ENCODE measurements at regions not wholly inside any gene's neighbourhood (a gene's known extent, or its start where the extent isn't known, plus 50 kb on each side); places are given as distances from the start of the nearest gene placed in this dataset.

DNA sequence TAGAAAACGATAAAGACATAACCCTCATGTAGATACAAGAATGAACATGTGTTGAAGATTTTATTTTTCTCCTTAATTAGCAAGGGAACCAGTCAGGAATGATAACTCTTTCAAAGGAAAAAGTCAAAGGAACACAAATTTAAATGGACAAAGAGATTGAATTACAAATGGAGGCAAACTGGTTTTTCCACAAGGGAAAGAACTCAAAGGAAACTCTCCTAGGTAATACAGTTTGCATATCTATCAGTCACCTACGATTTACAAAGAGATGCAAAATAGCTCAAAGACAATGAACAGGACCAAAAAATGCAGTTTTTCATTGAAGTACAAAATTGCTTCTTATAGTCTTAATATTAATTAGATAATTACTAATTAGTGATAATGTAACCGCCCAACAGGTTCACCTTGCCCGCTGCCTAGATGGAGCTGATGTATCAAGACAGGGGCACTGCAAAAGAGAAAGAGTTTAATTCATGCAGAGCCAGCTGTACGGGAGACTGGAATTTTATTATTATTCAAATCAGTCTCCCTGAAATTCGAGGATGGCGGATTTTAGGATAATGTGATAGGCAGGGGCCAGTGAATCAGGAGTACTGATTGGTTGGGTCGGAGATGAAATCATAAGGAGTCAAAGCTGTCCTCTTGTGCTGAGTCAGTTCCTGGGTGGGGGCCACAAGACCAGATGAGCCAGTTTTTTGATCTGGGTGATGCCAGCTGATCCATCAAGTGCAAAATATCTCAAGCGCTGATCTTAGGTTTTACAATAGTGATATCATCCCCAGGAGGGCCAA is 151.0 kb downstream of the TMEM17 start:
- TF ChIP-seq JUND (IDR thresholded peaks at IDR 0.05) (no peak), CTCF (IDR thresholded peaks at IDR 0.05 in 2 of 3, conservative IDR thresholded peaks at IDR 0.05 in 1 of 3; ENCODE audit: borderline replicate concordance in 1 of 3, insufficient read depth in 1 of 3, low read depth in 2 of 3, low read length in 2 of 3) (no peak), EZH2 (IDR thresholded peaks at IDR 0.05) (no peak), POLR2A (IDR thresholded peaks at IDR 0.05; ENCODE audit: borderline replicate concordance, extremely low read depth, insufficient read depth, insufficient read length) (no peak), ZNF274 (IDR thresholded peaks at IDR 0.05; ENCODE audit: low read depth, low read length) (no peak), YY1 (IDR thresholded peaks at IDR 0.05; ENCODE audit: extremely low read depth, insufficient replicate concordance, low read depth, low read length) (no peak), SIN3A (IDR thresholded peaks at IDR 0.05; ENCODE audit: low read depth) (no peak), ATF3 (IDR thresholded peaks at IDR 0.05) (no peak)

Measured in HCT116 (cell line).